ENCODE measurements at regions not wholly inside any gene's neighbourhood (a gene's known extent, or its start where the extent isn't known, plus 50 kb on each side); places are given as distances from the start of the nearest gene placed in this dataset.
"Not testable (repeated sequence)": the region's sequence is repeated elsewhere in the genome, so short reads cannot be mapped to it uniquely, and the experiment has no call there.

GRCh38 chr5:178056935-178057334 lies 56.4 kb upstream of the N4BP3 start:
- Histone ChIP-seq H3K9me3 (ENCODE audit: control insufficient read depth, insufficient read depth, low read depth, low read length) (no peaks in the 10 kb centered on the region), H3K27ac (ENCODE audit: low read length) (no peak overlapping the region), H3K4me3 (ENCODE audit: low read depth in 2 of 2, low read length in 2 of 2) (no peak overlapping the region), H3K36me3 (ENCODE audit: control insufficient read depth, insufficient read depth, low read length) (no peaks in the 10 kb centered on the region), H3K4me1 (ENCODE audit: control insufficient read depth, insufficient read depth, low read length) (no peaks in the 10 kb centered on the region), H3K27me3 (ENCODE audit: control insufficient read depth, insufficient read depth, low read length) (peaks cover 3% of the 10 kb centered on the region; the same call in 1 of the 2 replicates)
- in situ Hi-C loops (cut with HindIII; ENCODE audit: low pct_unique_long_range_greater_than_20kb, low sequenced_read_pairs): no loop called here
- DNase-seq (ENCODE audit: low read depth, low spot score) (no peak), ATAC-seq (no peak)
- intact Hi-C loops (cut with micrococcal nuclease; ENCODE audit: unreplicated experiment): no loop called here
- BruUV-seq (replicated peaks): no TSS peak
- ChIA-PET CTCF (no interaction called here), POLR2A (interaction anchor here (0.6 kb wide), 1 partner anchor 126 kb away, joined by 5 read pairs; no protein-coding TSS in a partner anchor)
- TF ChIP-seq SIN3A (IDR thresholded peaks at IDR 0.05; ENCODE audit: borderline replicate concordance, insufficient read depth, low read depth, low read length): no peak
- TF ChIP-seq POLR2AphosphoS5 (IDR thresholded peaks at IDR 0.05; ENCODE audit: low read depth, low read length): no peak
- TF ChIP-seq, protein P1, sequence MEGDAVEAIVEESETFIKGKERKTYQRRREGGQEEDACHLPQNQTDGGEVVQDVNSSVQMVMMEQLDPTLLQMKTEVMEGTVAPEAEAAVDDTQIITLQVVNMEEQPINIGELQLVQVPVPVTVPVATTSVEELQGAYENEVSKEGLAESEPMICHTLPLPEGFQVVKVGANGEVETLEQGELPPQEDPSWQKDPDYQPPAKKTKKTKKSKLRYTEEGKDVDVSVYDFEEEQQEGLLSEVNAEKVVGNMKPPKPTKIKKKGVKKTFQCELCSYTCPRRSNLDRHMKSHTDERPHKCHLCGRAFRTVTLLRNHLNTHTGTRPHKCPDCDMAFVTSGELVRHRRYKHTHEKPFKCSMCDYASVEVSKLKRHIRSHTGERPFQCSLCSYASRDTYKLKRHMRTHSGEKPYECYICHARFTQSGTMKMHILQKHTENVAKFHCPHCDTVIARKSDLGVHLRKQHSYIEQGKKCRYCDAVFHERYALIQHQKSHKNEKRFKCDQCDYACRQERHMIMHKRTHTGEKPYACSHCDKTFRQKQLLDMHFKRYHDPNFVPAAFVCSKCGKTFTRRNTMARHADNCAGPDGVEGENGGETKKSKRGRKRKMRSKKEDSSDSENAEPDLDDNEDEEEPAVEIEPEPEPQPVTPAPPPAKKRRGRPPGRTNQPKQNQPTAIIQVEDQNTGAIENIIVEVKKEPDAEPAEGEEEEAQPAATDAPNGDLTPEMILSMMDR (IDR thresholded peaks at IDR 0.05): no peak
- TF ChIP-seq, protein P2, sequence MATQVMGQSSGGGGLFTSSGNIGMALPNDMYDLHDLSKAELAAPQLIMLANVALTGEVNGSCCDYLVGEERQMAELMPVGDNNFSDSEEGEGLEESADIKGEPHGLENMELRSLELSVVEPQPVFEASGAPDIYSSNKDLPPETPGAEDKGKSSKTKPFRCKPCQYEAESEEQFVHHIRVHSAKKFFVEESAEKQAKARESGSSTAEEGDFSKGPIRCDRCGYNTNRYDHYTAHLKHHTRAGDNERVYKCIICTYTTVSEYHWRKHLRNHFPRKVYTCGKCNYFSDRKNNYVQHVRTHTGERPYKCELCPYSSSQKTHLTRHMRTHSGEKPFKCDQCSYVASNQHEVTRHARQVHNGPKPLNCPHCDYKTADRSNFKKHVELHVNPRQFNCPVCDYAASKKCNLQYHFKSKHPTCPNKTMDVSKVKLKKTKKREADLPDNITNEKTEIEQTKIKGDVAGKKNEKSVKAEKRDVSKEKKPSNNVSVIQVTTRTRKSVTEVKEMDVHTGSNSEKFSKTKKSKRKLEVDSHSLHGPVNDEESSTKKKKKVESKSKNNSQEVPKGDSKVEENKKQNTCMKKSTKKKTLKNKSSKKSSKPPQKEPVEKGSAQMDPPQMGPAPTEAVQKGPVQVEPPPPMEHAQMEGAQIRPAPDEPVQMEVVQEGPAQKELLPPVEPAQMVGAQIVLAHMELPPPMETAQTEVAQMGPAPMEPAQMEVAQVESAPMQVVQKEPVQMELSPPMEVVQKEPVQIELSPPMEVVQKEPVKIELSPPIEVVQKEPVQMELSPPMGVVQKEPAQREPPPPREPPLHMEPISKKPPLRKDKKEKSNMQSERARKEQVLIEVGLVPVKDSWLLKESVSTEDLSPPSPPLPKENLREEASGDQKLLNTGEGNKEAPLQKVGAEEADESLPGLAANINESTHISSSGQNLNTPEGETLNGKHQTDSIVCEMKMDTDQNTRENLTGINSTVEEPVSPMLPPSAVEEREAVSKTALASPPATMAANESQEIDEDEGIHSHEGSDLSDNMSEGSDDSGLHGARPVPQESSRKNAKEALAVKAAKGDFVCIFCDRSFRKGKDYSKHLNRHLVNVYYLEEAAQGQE (IDR thresholded peaks at IDR 0.05; ENCODE audit: insufficient read depth in 1 of 2, low read depth in 2 of 2, low read length in 1 of 2): no peak
- TF ChIP-seq TCF7L2 (IDR thresholded peaks at IDR 0.05; ENCODE audit: low read depth, low read length): no peak

DNA sequence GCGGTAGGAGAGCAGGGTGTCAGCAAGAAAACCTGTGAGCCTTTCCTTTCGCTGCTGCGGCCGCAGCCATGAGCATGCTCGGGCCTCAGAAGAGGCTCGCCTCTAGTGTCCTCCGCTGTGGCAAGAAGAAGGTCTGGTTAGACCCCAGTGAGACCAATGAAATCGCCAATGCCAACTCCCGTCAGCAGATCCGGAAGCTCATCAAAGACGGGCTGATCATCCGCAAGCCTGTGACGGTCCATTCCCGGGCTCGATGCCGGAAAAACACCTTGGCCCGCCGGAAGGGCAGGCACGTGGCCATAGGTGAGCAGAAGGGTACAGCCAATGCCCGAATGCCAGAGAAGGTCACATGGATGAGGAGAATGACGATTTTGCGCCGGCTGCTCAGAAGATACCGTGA lies 57.8 kb upstream of the N4BP3 start:
- CTCF ChIA-PET; H3K36me3 ChIP-seq (ENCODE audit: control insufficient read depth, insufficient read depth, low read length); in situ Hi-C loops (cut with HindIII; ENCODE audit: low pct_unique_long_range_greater_than_20kb, low sequenced_read_pairs); H3K4me3 ChIP-seq (ENCODE audit: low read depth in 2 of 2, low read length in 2 of 2); DNase-seq (ENCODE audit: low read depth, low spot score); BruUV-seq (replicated peaks); ATAC-seq; H3K27ac ChIP-seq (ENCODE audit: low read length); H3K4me1 ChIP-seq (ENCODE audit: control insufficient read depth, insufficient read depth, low read length); H3K9me3 ChIP-seq (ENCODE audit: control insufficient read depth, insufficient read depth, low read depth, low read length); H3K27me3 ChIP-seq (ENCODE audit: control insufficient read depth, insufficient read depth, low read length); POLR2A ChIA-PET; intact Hi-C loops (cut with micrococcal nuclease; ENCODE audit: unreplicated experiment): not testable (repeated sequence)

- H3K4me1 ChIP-seq (ENCODE audit: control insufficient read depth, insufficient read depth, low read length); CTCF ChIA-PET; ATAC-seq; H3K4me3 ChIP-seq (ENCODE audit: low read depth in 2 of 2, low read length in 2 of 2); intact Hi-C loops (cut with micrococcal nuclease; ENCODE audit: unreplicated experiment); H3K27me3 ChIP-seq (ENCODE audit: control insufficient read depth, insufficient read depth, low read length); in situ Hi-C loops (cut with HindIII; ENCODE audit: low pct_unique_long_range_greater_than_20kb, low sequenced_read_pairs); H3K9me3 ChIP-seq (ENCODE audit: control insufficient read depth, insufficient read depth, low read depth, low read length); H3K36me3 ChIP-seq (ENCODE audit: control insufficient read depth, insufficient read depth, low read length); POLR2A ChIA-PET; H3K27ac ChIP-seq (ENCODE audit: low read length); BruUV-seq (replicated peaks); DNase-seq (ENCODE audit: low read depth, low spot score): not testable (repeated sequence)
Observed at GRCh38 chr5:178052062-178052461, 56.0 kb upstream of the PROP1 start.

- intact Hi-C loops (cut with micrococcal nuclease; ENCODE audit: unreplicated experiment); POLR2A ChIA-PET; BruUV-seq (replicated peaks); H3K27ac ChIP-seq (ENCODE audit: low read length); H3K27me3 ChIP-seq (ENCODE audit: control insufficient read depth, insufficient read depth, low read length); DNase-seq (ENCODE audit: low read depth, low spot score); H3K9me3 ChIP-seq (ENCODE audit: control insufficient read depth, insufficient read depth, low read depth, low read length); CTCF ChIA-PET; H3K4me3 ChIP-seq (ENCODE audit: low read depth in 2 of 2, low read length in 2 of 2); ATAC-seq; H3K36me3 ChIP-seq (ENCODE audit: control insufficient read depth, insufficient read depth, low read length); H3K4me1 ChIP-seq (ENCODE audit: control insufficient read depth, insufficient read depth, low read length); in situ Hi-C loops (cut with HindIII; ENCODE audit: low pct_unique_long_range_greater_than_20kb, low sequenced_read_pairs): not testable (repeated sequence)
Observed at GRCh38 chr5:178050873-178051272, 54.8 kb upstream of the PROP1 start.

DNA sequence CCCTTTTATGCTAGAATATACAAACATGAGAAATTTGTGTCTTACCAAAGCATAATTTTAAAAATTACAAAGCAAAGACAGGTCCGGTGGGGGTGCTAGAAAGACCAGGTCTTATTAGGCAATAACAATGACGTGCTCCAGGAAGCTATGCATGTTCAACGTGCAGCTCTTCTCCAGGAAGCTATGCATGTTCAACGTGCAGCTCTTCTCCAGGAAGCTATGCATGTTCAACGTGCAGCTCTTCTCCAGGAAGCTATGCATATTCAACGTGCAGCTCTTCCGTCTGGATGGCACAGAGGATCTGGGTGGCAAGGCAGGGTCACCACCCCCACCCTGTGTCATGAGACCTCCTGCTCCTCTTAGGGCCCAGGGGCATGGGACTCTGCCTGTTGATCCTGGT lies 51.9 kb upstream of the PROP1 start:
- H3K36me3 ChIP-seq (ENCODE audit: control insufficient read depth, insufficient read depth, low read length); H3K27me3 ChIP-seq (ENCODE audit: control insufficient read depth, insufficient read depth, low read length); in situ Hi-C loops (cut with HindIII; ENCODE audit: low pct_unique_long_range_greater_than_20kb, low sequenced_read_pairs); CTCF ChIA-PET; intact Hi-C loops (cut with micrococcal nuclease; ENCODE audit: unreplicated experiment); H3K9me3 ChIP-seq (ENCODE audit: control insufficient read depth, insufficient read depth, low read depth, low read length); ATAC-seq; DNase-seq (ENCODE audit: low read depth, low spot score); H3K27ac ChIP-seq (ENCODE audit: low read length); H3K4me1 ChIP-seq (ENCODE audit: control insufficient read depth, insufficient read depth, low read length); BruUV-seq (replicated peaks); H3K4me3 ChIP-seq (ENCODE audit: low read depth in 2 of 2, low read length in 2 of 2); POLR2A ChIA-PET: not testable (repeated sequence)

All from Panc1 (cell line).